HFF-Myc (cell line): ENCODE measurements at regions not wholly inside any gene's neighbourhood (a gene's known extent, or its start where the extent isn't known, plus 50 kb on each side); places are given as distances from the start of the nearest gene placed in this dataset.
"Not testable (repeated sequence)": the region's sequence is repeated elsewhere in the genome, so short reads cannot be mapped to it uniquely, and the experiment has no call there.

ENCODE experiments used
- DNase-seq: peaks from one replicate; pipeline ENCODE4 v3.0.0-alpha.2; 2011; ENCODE audit warnings: low read depth; ENCODE audit errors: extremely low read depth
- H3K4me3 ChIP-seq: replicated peaks from 2 replicates; pipeline ENCODE4 v1.5.1; 2011; ENCODE audit warnings: low read depth, mild to moderate bottlenecking, control low read depth, low read length
- CTCF ChIP-seq: IDR thresholded peaks from 2 replicates; pipeline ENCODE4 v1.5.1; 2012; ENCODE audit warnings: mild to moderate bottlenecking, low read depth, low read length, control low read depth; ENCODE audit errors: missing control alignments

DNA sequence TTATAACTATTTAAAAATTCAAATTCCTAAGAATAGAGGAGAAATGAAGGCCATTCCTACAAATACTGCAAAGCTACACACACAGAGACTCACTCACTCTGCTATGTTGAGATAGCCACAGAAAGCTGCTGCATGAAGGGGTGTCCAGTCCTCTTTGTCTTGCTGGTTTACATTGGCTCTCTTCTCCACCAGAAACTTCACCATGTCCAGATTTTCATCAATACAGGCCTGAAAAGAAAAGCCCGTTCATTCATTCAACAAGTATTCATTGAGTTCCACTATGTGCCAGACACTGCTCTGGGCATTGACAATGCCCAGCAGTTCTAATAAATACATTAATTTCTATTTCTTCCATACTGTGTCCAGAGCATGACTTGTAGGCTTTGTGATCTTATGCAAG lies 732.3 kb downstream of the CDY1 start:
- TF ChIP-seq CTCF: no peak
- H3K4me3 ChIP-seq: no peak overlapping the region
- DNase-seq: no peak

DNA sequence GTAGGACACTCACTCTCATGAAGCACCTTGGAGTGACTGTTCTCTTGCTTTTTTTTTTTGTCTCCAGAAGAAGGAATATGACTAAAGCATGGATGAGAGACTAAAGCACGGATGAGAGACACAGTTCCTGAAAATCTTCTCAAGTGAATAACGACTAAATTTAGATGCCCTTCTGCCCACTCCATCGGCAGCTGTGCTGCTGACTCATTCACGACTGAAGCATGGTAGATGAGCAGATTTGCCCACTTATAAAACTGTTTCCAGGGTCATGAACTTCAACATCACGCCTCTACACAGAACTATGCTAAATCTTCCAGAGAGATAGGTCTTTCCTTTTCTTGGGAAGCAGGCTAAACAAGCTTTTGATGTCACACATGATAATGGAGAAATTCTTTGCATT lies 738.0 kb downstream of the CDY1 start:
- not testable (repeated sequence) for H3K4me3 ChIP-seq, DNase-seq

DNA sequence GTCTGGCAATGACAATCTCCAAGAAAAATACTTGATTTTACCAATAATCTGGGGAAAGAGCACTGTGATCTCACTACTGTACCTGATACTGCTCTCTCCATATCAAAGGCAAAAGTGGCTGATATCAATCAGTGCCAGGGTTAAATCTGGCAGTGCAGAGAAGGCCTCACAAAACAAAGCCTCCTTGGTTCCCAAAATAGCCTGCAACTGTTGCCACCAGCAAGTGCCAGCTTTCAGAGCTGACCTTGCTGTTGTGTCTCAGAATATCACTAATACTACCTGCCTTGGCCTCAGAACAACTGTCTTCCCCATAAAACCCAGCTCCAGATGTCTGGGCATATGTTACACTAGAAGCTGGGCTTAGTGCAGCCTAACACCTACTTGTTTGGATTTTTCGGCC lies 738.6 kb downstream of the CDY1 start:
- not testable (repeated sequence) for DNase-seq, H3K4me3 ChIP-seq

- not testable (repeated sequence) for H3K4me3 ChIP-seq, DNase-seq
Measured at GRCh38 chrY:26363442-26363841, 741.5 kb downstream of the CDY1 start.

DNA sequence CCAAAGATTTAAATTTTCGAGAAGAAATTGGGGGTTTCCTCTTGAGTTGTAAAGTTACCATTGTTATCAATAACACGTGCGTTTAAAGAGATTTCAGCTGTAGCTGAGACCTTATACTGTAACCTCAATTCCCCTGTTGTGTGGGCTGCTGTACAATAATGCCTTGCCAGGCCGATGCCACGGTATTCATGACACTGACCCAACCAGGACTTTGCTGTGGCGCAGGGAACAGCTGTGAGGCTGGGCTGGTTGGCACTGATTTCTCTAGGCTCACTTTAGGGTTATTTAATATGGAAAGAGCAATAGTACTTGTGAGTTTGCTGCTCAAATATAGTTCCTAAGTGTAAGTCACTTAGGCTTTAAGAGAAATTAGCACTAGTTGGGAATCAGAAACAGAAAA lies 744.2 kb downstream of the CDY1 start:
- H3K4me3 ChIP-seq, DNase-seq: not testable (repeated sequence)

DNA sequence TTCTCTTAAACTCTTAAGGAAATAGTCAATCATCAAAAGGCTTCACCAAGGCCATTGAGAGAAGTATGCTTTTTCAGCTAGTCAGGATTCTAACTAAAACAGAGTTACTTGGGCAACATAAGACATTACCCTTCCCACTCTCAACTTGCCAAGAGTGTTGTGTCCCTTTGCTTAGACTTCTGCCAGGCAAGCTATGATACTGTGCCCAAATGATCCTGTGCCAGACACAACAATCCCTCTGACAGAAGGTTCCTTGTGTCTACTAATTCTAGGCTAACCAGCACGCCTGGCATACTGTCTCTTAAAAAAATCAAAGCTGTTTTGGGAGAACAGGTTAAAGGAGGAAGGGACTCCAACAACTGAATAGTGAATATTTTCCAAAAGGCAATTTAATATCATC lies 750.6 kb downstream of the CDY1 start:
- H3K4me3 ChIP-seq, DNase-seq: not testable (repeated sequence)

GRCh38 chrY:26408671-26409328 lies 786.9 kb downstream of the CDY1 start:
- no peak for DNase-seq
- H3K4me3 ChIP-seq: no peak overlapping the region
- TF ChIP-seq CTCF: no peak

GRCh38 chrY:26409329-26409712 lies 787.4 kb downstream of the CDY1 start:
- TF ChIP-seq CTCF: no peak
- H3K4me3 ChIP-seq: no peak overlapping the region
- no peak for DNase-seq
